ENCODE measurements at regions not wholly inside any gene's neighbourhood (a gene's known extent, or its start where the extent isn't known, plus 50 kb on each side); places are given as distances from the start of the nearest gene placed in this dataset.

DNA sequence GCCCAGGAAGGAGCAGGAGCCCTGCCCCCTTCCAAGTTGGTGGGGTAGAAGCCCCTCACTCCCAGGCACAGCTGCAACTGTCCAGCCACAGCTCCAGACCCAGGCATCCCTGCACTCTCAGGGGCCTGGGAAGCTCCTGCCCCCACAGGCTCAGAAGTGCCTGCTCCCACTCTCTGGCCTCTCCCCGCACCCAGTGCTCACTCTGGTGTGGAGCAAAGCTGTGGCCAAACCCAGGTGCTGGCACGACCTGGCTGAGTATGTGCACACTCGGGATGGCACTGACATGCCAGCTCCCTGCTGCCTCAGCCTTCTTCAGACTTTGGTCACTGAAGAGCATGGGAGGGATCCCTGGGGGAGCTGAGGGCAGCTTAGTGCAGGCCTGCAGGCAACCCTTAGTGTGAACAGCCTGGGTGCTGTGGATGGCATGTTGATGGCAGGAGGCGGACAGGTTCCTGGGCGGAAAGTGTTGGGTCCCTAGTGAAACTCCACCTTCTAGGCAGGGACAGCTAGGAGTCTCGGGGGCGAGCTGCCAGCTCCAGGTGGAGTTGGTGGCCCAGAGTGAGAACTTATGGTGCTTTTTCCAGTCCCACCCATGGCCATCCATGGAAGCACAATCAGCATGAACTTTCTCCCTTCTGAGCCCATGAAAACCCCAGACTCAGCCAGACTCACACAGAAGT lies 489.2 kb upstream of the ROBO2 start:
- no peak for DNase-seq

- no peak for DNase-seq
Observed at GRCh38 chr3:76551739-76552138, 488.2 kb upstream of the ROBO2 start.

GRCh38 chr3:76552653-76553052 lies 487.2 kb upstream of the ROBO2 start:
- DNase-seq = no peak

DNA sequence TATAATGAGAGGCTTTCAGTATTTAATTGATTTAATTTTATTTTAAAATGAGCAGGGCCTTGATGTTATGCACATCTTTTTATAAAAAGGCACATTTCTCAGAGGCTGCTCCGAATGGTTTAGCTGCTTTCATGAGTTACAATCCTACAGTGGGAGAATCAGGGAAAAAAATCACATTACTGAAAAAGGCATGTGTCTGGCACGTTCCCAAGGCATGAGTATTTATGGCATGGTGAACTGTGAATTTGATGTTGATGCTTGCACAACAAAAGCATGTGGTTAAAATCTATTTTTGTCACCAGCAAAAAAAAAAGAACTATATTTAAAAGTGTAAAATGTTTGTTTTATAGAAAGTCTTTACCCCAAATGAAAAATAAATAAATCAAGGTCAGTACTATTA lies 485.2 kb upstream of the ROBO2 start:
- DNase-seq = no peak

GRCh38 chr3:76561494-76562236 lies 478.2 kb upstream of the ROBO2 start:
- no peak for DNase-seq

GRCh38 chr3:76565496-76566210 lies 474.2 kb upstream of the ROBO2 start:
- DNase-seq = no peak

- no peak for DNase-seq
Observed at GRCh38 chr3:76566211-76566534, 473.7 kb upstream of the ROBO2 start.

GRCh38 chr3:76566904-76567303 lies 473.0 kb upstream of the ROBO2 start:
- no peak for DNase-seq

GRCh38 chr3:76570436-76571057 lies 469.4 kb upstream of the ROBO2 start:
- peak; percentile 18 for DNase-seq

DNA sequence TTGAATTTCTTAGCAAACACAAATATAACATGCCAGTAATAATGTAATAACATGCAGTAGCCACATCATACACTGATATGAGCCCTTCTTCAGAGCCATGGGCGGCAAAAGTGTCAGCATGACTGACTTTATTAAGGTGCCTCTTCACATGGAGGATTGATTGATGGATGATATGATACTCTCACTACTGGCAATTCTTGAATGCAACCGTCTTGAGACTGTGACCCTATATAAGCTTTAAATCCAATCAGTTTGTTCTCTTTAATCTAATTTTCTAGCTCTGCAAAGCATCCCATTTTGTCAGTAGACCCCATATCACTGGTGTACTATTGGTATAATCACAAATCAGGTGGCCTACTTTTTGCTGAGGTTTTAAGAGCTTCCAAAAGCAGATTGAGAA lies 463.7 kb upstream of the ROBO2 start:
- peak; percentile 88 for DNase-seq

DNA sequence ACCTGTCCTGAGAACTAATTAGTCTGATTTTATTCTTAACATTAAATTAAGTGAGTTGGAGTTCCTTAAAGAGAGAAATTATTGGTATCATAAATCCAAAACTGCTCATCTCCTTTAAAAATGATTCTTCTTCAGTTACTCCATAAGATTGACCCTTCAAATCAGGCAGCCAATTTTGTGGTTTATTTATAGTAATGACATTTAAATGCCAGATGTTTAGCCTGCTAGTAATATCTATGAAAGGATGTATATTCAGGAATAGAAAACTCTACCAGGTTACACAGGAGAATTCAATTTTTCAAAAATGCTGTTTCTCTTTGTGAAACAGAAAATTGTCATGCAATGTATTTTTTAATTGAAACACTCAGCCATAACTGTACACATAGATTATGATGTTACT lies 457.8 kb upstream of the ROBO2 start:
- no peak for DNase-seq

DNA sequence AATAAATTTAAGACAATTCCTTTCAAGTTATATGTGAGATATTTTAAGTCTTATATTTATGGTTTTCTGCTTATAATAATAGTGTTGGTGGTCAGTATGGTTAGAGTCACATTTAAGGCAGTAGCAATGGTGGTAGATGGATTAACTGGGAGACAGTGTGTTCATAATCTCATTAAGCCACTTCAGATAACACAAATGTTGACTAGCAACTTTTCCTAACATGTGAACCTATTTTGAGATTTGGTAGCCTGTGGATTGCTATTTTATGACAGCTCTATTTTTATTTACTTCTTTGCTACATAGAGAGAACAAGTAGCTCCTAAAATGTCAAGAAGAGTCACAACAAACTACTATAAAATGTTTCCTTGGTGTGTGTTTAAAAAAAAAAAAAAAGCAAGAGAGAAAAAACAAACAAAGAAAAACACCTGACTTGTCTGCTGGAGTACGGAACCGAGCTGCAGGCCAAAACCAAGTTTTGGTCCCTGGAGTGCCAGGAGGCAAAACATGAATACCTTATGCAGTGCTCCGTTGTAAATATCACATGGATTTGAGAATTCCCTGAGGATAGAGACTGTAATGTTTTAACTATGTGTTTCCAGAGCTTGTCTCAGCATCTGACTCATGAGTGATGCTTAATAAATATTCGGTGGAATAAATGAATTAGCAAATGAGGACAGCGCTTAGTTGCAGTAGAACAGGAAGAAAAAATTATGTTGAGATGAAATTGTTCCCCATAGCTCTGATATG lies 457.1 kb upstream of the ROBO2 start:
- DNase-seq = peak; percentile 64

- DNase-seq = peak; percentile 40
Observed at GRCh38 chr3:76585794-76586392, 454.0 kb upstream of the ROBO2 start.

GRCh38 chr3:76586471-76586870 lies 453.4 kb upstream of the ROBO2 start:
- DNase-seq = no peak

GRCh38 chr3:76610150-76610549 lies 429.7 kb upstream of the ROBO2 start:
- no peak for DNase-seq

DNA sequence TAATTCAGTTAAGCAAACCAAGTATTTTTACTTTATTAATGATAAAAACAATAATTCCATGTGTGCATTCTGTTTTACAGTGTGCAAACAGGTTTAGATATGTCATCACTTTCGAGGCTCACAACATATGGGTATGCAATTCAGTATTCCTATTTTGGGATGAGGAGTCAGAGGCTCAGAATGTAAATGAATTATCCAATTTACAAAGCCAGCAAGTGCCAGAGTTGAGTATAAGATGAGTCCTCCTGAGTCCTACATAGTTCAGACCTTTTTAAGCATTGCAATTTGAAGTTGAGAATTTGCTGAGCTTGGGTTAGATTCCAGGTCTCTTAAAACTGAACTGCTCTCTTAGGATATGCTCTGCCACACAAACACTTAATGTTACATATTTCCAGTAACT lies 424.2 kb upstream of the ROBO2 start:
- DNase-seq = peak; percentile 2

DNA sequence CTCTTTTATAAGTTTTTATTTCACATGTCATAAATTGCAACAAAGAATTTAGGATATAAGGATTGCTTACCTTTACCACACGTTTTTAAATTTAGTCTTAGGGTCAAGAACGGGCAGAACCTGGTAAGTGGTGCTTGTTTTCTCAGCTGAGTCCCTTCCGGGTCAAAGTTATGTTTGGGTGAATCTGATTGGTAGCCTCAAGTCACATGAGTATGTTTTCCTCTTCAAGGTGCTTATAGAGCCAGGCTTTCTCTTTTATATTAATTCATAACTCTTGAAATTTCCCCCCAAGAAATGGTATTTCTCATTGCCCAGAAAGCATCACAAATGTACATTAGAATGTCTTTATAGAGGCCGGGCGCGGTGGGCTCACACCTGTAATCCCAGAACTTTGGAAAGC lies 415.7 kb upstream of the ROBO2 start:
- no peak for DNase-seq

DNA sequence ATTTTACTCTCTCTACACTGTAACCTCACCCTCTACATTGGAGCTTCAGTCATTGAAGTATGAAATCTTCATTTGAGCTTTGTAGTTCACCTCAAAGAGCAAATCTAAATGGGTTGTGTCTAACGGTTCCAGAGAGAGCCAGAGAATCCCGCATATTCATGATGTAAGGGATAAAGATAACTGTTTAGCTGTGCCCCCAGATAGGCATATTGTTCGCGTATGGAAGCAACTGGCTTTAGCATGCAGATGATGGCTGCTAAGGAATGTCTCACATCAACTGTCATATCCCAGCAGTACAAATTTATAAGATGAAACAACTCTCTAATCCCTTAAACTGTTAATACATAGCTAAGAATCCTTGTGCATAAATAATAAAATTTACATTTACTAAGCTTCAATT lies 412.7 kb upstream of the ROBO2 start:
- no peak for DNase-seq

- no peak for DNase-seq
Observed at GRCh38 chr3:76631251-76631650, 408.6 kb upstream of the ROBO2 start.

DNA sequence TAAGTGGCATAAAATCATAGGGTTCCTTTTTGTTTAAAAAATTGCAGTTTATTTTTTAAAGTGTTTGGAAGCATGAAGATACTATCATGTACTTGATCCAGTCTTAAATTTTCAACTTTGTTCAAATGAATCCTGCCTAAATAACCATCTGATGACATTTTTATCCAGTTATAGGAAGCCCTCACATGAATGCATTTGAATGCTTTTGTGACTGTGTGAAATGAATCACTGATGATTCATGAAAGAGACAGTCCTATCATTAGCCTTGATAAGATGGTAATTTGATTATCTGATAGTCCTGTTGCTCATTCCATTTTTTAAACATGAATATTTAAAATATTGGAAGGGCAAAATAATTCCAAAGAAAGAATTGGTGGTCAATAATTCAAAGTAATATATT lies 401.9 kb upstream of the ROBO2 start:
- DNase-seq = no peak

DNA sequence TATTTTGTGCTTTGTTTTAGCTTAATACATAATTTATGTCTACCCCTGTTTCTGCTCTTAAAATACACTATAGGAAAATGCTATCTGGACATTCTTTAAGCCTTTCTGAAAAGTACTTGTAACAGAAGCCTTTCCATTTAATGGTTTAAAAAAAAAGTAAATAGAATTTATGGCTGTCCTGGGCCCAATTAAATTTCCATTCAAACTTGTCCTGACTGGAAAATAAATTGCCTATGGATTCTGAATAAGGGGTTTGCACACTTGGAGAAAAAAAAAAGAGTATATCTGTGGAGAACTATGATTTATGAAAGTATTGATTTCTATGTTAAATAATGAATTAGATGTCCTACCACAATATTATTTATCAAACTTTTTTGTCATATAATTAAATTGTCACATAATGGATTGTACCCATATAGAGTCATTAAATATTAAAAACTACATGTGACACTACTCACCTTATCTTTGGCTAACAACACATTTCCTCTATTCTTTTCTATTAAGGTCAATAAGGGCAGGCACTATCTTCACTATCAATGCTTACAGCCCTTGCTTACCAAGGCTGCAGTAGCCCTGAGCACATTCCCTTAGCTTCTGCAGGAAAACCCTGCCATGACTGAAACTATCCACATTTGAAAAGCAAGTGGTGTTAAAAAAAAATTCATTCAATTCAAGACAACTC lies 396.1 kb upstream of the ROBO2 start:
- no peak for DNase-seq

DNA sequence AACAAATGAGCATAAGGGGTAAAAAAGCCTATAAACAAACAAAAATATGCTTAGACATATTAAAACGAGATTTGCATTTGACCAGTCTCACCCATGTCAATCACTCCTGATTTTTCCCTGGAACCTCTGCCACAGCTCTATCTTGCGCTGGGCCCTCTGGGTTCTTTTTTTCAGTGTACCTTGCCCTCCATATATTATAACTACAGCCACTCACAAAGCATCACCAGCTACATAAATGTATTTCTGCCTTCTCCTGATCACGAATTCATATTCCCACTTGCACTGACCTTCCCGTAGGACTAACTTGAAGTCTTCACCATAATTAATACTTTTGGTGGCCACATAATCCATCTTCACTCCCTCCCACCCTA lies 395.6 kb upstream of the ROBO2 start:
- DNase-seq = no peak

Data from NCI-H82 (cell line).